Gastrocnemius medialis (tissue), 4 donors: ENCODE measurements at regions not wholly inside any gene's neighbourhood (a gene's known extent, or its start where the extent isn't known, plus 50 kb on each side); places are given as distances from the start of the nearest gene placed in this dataset.

Experiments used
- CTCF ChIP-seq, 5 experiments: fragments of 450-650 bp in 3 of 5; fragments of 200-600 bp in 2 of 5; sonication (generic) in 2 of 5; IDR thresholded peaks in 4 of 5; conservative IDR thresholded peaks in 1 of 5; 1 replicate in 4 of 5; 2 replicates in 1 of 5; pipeline ENCODE4 v1.5.1; 2016 to 2019; ENCODE audit warnings: antibody characterized with exemption in 5 of 5, mild to moderate bottlenecking in 3 of 5, moderate library complexity in 3 of 5
- POLR2A ChIP-seq, 2 donors: fragments of 450-650 bp; IDR thresholded peaks; one replicate each; pipeline ENCODE4 v1.6.1; 2017; ENCODE audit warnings: antibody characterized with exemption in 2 of 2, mild to moderate bottlenecking in 2 of 2, moderate library complexity in 2 of 2

- no peak for TF ChIP-seq CTCF (IDR thresholded peaks at IDR 0.05 in 4 of 5, conservative IDR thresholded peaks at IDR 0.05 in 1 of 5)
- no peak for TF ChIP-seq POLR2A (IDR thresholded peaks at IDR 0.05)
Measured at GRCh38 chr12:89999699-90000505, 291.3 kb upstream of the ATP2B1 start.
